CD4-positive, alpha-beta T cell treated with Interleukin-4 for 1 hour (primary cell): ENCODE measurements at regions not wholly inside any gene's neighbourhood (a gene's known extent, or its start where the extent isn't known, plus 50 kb on each side); places are given as distances from the start of the nearest gene placed in this dataset.
"Not testable (repeated sequence)": the region's sequence is repeated elsewhere in the genome, so short reads cannot be mapped to it uniquely, and the experiment has no call there.

Experiments used
- DNase-seq, 2 donors: peaks; one replicate each; pipeline ENCODE4 v3.0.0-alpha.2; 2020 to 2022

GRCh38 chr4:3967204-3967603, 201.0 kb downstream of the ADRA2C start:
- not testable (repeated sequence) for DNase-seq

GRCh38 chr4:3972626-3973025, 206.4 kb downstream of the ADRA2C start:
- not testable (repeated sequence) for DNase-seq

DNA sequence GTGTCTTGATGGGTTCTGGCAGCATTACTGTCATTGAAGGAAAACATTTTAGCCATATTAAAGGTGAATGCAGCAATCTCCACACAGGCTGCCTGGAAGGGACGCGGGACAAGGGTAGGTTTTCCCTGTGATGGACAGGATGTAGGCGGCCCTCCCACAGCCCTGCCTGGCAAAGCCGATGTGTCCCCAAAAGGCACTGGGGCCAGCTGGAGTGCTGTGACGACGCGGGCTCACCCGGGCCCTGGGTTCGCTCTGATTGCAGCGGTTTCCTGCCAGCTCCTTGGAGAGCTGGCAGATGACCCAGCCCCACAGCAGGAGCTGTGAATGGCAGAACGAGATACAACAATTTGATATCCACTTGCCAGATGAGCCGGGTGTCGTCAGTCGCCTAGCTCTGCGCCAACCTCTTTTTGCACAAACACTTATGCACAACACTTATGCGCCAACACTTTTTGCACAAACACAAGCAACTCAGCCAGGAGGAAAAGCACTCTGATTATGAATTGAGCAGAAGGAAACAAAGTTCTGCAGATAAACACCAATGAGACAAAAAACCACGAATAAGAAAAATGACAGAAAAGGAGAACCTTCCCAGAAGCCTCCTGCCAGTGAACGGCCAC, 207.5 kb downstream of the ADRA2C start:
- not testable (repeated sequence) for DNase-seq

DNA sequence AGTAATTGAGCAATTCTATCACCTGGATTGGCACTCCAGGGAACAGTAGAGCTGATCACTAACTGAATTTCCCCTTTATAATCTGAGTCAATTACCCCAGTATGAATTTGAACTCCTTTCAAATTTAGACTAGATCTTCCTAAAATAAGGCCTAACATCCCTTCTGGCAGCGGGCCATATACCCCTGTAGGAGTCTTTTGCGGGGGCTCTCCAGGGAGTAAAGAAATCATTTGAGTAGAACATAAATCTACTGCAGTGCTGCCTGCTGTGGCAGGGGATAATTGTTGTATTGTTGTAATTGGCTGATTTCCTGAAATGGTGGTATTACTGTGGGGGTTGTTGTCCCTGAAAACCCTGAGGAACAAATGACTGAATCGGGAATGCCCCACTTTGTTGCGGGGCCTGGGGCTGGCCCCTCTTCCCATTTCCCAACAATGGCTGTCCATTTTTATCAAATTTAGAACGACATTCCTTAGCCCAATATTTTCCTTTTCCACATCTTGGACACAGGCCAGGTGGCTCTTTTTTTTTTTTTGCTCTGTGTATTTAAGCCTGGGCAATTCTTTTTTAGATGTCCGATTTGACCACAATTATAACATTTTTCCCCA, 217.4 kb downstream of the ADRA2C start:
- not testable (repeated sequence) for DNase-seq

- not testable (repeated sequence) for DNase-seq
These were observed 218.6 kb downstream of the ADRA2C start for GRCh38 chr4:3984796-3985195.

GRCh38 chr4:3986412-3986811, 220.2 kb downstream of the ADRA2C start:
- DNase-seq: not testable (repeated sequence)

- DNase-seq: not testable (repeated sequence)
These were observed 229.3 kb downstream of the OTOP1 start for GRCh38 chr4:3997386-3997785.

DNA sequence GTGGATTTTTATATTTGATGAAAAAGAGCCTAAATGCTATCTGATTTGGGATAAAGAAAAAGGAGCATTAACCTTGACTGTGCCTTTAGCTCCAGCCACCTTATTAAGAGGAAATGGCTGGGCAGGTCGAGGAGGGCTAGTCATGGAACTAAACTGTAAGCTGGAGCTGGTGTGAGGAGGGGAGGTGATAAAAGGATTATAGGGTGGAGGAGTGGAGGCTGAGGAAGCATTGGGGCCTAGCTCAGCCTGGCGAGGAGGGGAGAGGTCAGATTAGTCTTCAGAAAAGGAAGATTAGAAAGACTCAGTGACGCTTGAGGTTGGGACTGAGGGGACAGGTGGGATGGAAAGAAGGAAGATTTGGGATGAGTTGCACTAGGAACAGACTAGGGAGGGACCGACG, 222.7 kb downstream of the OTOP1 start:
- not testable (repeated sequence) for DNase-seq

DNA sequence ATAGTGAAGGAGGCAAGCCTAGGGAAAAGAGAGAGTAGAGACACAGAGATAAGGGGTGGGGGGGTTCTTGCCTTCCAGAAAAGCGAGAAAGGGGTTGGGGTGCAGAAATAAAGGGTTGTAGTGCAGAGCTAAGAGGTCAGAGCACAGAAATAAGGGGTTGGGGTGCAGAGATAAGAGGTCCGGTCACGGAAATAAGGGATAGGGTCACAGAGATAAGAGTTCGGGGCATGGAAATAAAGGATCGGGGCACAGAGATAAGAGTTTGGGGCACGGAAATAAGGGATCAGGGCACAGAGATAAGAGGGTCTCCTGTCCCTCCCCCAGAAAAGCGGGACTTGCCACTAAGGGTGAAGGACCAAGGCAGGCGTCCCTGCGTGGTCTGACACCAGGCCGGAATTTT, 222.0 kb downstream of the OTOP1 start:
- not testable (repeated sequence) for DNase-seq

GRCh38 chr4:4006356-4006755, 220.4 kb downstream of the OTOP1 start:
- not testable (repeated sequence) for DNase-seq

DNA sequence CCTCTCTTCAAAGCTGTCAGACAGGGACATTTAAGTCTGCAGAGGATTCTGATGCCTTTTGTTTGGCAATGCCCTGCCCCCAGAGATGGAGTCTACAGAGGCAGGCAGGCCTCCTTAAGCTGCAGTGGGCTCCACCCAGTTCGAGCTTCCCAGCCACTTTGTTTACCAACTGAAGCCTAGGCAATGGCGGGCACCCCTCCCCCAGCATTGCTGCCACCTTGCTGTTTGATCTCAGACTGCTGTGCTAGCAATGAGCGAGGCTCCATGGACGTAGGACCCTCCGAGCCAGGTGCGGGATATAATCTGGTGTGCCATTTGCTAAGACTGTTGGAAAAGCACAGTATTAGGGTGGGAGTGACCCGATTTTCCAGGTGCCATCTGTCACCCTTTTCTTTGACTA, 207.7 kb downstream of the OTOP1 start:
- DNase-seq: not testable (repeated sequence)

DNA sequence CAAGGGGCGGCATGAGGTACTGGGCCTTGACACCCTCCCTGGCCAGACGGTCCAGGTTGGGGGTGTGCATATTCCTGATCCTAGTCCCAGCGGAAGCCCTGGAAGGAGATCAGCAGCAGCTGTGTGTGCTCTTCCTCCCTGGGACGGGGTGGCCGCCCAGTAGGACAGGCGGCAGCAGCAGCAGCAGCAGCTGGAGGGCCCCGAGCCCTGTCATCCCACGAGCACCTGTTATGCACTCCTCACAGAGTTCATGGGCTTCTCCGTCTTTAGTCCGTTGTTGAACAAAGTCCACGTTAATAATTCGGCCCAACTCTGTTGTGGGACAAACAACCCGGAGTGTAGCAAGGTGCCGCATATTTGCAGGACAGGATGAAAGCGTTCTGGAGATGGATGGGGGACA, 205.6 kb downstream of the OTOP1 start:
- not testable (repeated sequence) for DNase-seq

DNA sequence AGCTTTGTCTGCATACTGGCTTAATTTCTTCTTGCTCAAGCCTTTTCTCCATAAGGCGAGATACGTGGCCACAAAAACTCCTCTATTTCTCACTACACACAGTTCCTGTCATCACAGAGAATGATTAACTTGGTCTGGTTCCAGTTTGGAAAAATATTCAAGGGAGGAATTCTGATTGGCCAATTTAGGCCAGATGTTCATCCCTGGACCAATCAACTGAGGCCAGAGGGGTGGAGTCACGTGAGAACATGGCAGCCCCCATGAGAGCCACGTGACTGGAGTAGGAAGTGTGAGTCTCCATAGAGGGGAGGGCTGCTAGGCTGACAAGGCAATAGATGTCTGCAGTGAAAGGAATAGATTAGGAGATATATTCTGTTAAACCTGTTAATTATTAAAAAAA, 200.0 kb downstream of the OTOP1 start:
- not testable (repeated sequence) for DNase-seq

GRCh38 chr4:4028752-4029151, 198.0 kb downstream of the OTOP1 start:
- not testable (repeated sequence) for DNase-seq

- DNase-seq: not testable (repeated sequence)
These were observed 196.2 kb downstream of the OTOP1 start for GRCh38 chr4:4030509-4030908.

GRCh38 chr4:4031446-4032135, 195.1 kb downstream of the OTOP1 start:
- DNase-seq: not testable (repeated sequence)

- DNase-seq: not testable (repeated sequence)
These were observed 194.4 kb downstream of the OTOP1 start for GRCh38 chr4:4032364-4032763.

DNA sequence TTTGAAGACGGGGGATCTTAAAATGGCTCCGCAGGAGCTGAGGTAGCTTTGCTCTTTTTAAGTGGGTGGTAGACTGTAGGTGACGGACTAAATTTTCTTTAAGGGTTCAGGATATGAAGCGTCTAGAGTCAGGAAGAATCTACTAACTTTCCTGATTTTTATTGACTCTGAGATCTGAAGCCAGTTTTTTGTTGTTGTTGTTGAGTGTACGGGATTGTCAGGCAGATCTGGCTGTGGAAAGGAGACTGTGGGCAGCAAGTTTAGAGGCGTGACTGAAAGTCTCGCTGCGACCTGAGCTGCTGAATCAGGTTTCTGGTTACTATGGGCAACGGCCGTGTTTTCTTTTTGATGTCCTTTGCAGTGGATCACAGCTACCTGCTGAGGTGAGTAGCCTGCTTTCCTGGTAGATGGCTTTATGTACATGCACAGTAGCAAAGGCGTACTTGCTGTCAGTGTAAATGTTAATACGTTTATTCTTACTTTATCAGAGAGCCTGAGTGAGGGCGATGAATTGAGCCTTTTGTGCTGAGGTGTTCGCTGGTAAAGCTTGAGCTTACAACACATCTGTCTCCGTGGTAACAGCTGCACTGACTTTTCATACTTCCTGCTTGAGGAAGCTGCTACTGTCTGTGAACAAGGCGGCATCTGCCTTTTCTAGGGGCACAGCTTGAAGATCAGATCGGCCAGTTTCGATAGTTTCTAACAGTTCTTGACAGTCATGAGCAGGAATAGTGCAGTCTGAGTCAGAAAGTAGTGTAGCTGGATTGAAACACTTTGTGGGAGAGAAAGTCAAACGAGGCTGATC, 193.7 kb downstream of the OTOP1 start:
- peak; percentile 35 to 50 for DNase-seq

- not testable (repeated sequence) for DNase-seq
These were observed 189.2 kb downstream of the OTOP1 start for GRCh38 chr4:4037399-4038138.

- DNase-seq: not testable (repeated sequence)
These were observed 180.9 kb downstream of the OTOP1 start for GRCh38 chr4:4045823-4046222.

GRCh38 chr4:4046686-4047085, 180.0 kb downstream of the OTOP1 start:
- DNase-seq: not testable (repeated sequence)

DNA sequence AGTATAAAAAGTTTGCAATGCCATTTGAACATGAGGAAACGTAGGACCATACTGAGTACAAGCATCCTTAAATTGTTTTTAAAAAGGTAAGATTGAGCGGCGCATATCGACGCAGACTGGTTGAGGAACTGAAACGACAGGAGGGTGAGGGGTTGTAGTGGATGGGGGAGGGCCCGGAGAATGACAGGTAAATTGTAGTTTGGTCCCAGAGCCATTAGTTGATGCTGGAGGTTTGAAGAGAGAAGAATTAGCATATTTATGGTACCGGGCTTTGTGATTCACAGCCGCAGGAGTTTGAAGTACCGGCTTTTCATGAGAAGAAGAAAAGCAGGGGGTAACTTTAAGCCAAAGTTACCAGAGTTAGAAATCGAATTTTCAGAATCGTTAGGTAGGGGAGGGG, 179.5 kb downstream of the OTOP1 start:
- not testable (repeated sequence) for DNase-seq
